AG10803 (cell line): ENCODE measurements at regions not wholly inside any gene's neighbourhood (a gene's known extent, or its start where the extent isn't known, plus 50 kb on each side); places are given as distances from the start of the nearest gene placed in this dataset.

Experiments
- DNase-seq: peaks from one replicate; pipeline ENCODE4 v3.0.0; 2010; ENCODE audit warnings: low read depth
- H3K4me3 ChIP-seq: 2 replicates; pipeline ENCODE4 v1.5.1; 2011; ENCODE audit warnings: mild to moderate bottlenecking, low read length, control low read depth
- CTCF ChIP-seq: conservative IDR thresholded peaks from 2 replicates; pipeline ENCODE4 v1.5.1; 2011; ENCODE audit warnings: mild to moderate bottlenecking, low read length, control low read depth, inconsistent platforms

GRCh38 chr1:25140073-25140797 is 92.1 kb downstream of the SYF2 start:
- no peak overlapping the region for H3K4me3 ChIP-seq
- no peak for DNase-seq
- TF ChIP-seq CTCF, result no peak

GRCh38 chr1:25137521-25138395 is 94.5 kb downstream of the SYF2 start:
- no peak for TF ChIP-seq CTCF
- no peak for DNase-seq

GRCh38 chr1:25137106-25137505 is 95.2 kb downstream of the SYF2 start:
- TF ChIP-seq CTCF, result no peak
- no peak overlapping the region for H3K4me3 ChIP-seq
- DNase-seq, result no peak

More at GRCh38 chr1:25137521-25138395, 94.5 kb downstream of the SYF2 start:
- no peak overlapping the region for H3K4me3 ChIP-seq

GRCh38 chr1:25135909-25136308 is 96.4 kb downstream of the SYF2 start:
- H3K4me3 ChIP-seq, result no peak overlapping the region
- TF ChIP-seq CTCF, result no peak
- no peak for DNase-seq

GRCh38 chr1:25134801-25135461 is 97.4 kb downstream of the SYF2 start:
- no peak for TF ChIP-seq CTCF
- no peak for DNase-seq
- no peak overlapping the region for H3K4me3 ChIP-seq

- no peak overlapping the region for H3K4me3 ChIP-seq
- no peak for TF ChIP-seq CTCF
- no peak for DNase-seq
These were observed 98.0 kb downstream of the SYF2 start for GRCh38 chr1:25134307-25134706.
